K562 (cell line): ENCODE measurements at regions not wholly inside any gene's neighbourhood (a gene's known extent, or its start where the extent isn't known, plus 50 kb on each side); places are given as distances from the start of the nearest gene placed in this dataset.

Experiments
- ATAC-seq: fragments of 200-7000 bp; cut with Tn5 transposase; 3 replicates; pipeline ENCODE4 v1.9.1; 2020; ENCODE audit warnings: moderate library complexity
- BruUV-seq: library from RNA; stranded (reverse); fragments of 400-500 nt; replicated peaks from 2 replicates; lab custom pipeline; 2021; lab: Mats Ljungman, UMichigan
- CTCF ChIA-PET: fragments of 300-600 bp; formaldehyde crosslinking; extraction: SDS; loops from one replicate; lab custom pipeline; 2021; ENCODE audit warnings: low intra/inter-chr PET ratio; lab: Yijun Ruan, JAX
- POLR2A ChIA-PET: fragments of 300-600, 350-650 bp; sonication (Branson Sonifier 250); formaldehyde crosslinking; extraction: SDS; loops from one replicate; lab custom pipeline; 2021; ENCODE audit warnings: antibody characterized with exemption, inconsistent platforms; lab: Yijun Ruan, JAX
- DNase-seq, 4 experiments: peaks; one replicate each; pipeline versions ENCODE4 v3.0.0 to v3.0.0-alpha.2; 2011 to 2018; ENCODE audit warnings: low spot score in 3 of 4, mixed read lengths in 3 of 4; ENCODE audit errors: extremely low read depth in 1 of 4
- FAIRE-seq: peaks from 2 replicates; lab custom pipeline; 2011; peaks lifted over from hg19 to GRCh38; lab: Jason Lieb, UNC
- H2AFZ ChIP-seq: 2 replicates; pipeline ENCODE4 v1.6.0; 2011; ENCODE audit warnings: low read depth, low read length, control low read depth, inconsistent platforms
- H3K27ac ChIP-seq: fragments of 200-600 bp; 3 replicates; pipeline ENCODE4 v1.8.0; 2011; ENCODE audit warnings: low read depth, mild to moderate bottlenecking, control low read depth, inconsistent platforms, low read length, moderate library complexity, mixed read lengths; ENCODE audit errors: extremely low read depth
- H3K27me3 ChIP-seq, 2 experiments: fragments of 300-600 bp in 1 of 2; 2 replicates in 1 of 2; 3 replicates in 1 of 2; pipeline versions ENCODE4 v1.6.0 to v1.8.0; 2011; ENCODE audit warnings: inconsistent platforms in 2 of 2, low read length in 2 of 2, mild to moderate bottlenecking in 1 of 2, mixed read lengths in 1 of 2, moderate library complexity in 1 of 2; ENCODE audit not compliant: control insufficient read depth in 2 of 2, insufficient read depth in 2 of 2
- H3K36me3 ChIP-seq: fragments of 300-600 bp; 3 replicates; pipeline ENCODE4 v1.8.0; 2011; ENCODE audit warnings: mild to moderate bottlenecking, low read length, inconsistent platforms; ENCODE audit not compliant: control insufficient read depth, insufficient read depth
- H3K4me1 ChIP-seq, 2 experiments: fragments of 200-600 bp in 1 of 2; replicated peaks in 1 of 2; 2 replicates in 1 of 2; 3 replicates in 1 of 2; pipeline versions ENCODE4 v1.5.1 to v1.8.0; 2011; ENCODE audit warnings: inconsistent platforms in 2 of 2, low read length in 2 of 2, mild to moderate bottlenecking in 1 of 2, mixed read lengths in 1 of 2, moderate library complexity in 1 of 2; ENCODE audit not compliant: control insufficient read depth in 2 of 2, insufficient read depth in 2 of 2
- H3K4me2 ChIP-seq: 2 replicates; pipeline ENCODE4 v1.6.1; 2011; ENCODE audit warnings: low read length, control low read depth, inconsistent platforms, mixed read lengths; ENCODE audit not compliant: insufficient read depth
- H3K4me3 ChIP-seq: fragments of 200-600 bp; sonication (generic), shearing (Covaris generic); 2 replicates; pipeline ENCODE4 v1.5.1; 2016; ENCODE audit warnings: control low read depth, inconsistent platforms
- H3K79me2 ChIP-seq: fragments of 200-600 bp; 3 replicates; pipeline ENCODE4 v1.8.0; 2011; ENCODE audit warnings: low read length, inconsistent platforms; ENCODE audit not compliant: control insufficient read depth, insufficient read depth
- H3K9ac ChIP-seq, 2 experiments: 2 replicates each; pipeline versions ENCODE4 v1.6.0 to v1.6.1; 2011; ENCODE audit warnings: low read depth in 2 of 2, low read length in 2 of 2, control low read depth in 1 of 2, inconsistent platforms in 1 of 2, mild to moderate bottlenecking in 1 of 2, mixed read lengths in 1 of 2; ENCODE audit not compliant: insufficient read depth in 1 of 2
- H3K9me1 ChIP-seq: one replicate; pipeline ENCODE4 v1.6.0; 2011; ENCODE audit warnings: inconsistent platforms, mild to moderate bottlenecking, low read length, moderate library complexity; ENCODE audit not compliant: control insufficient read depth, insufficient read depth
- H3K9me3 ChIP-seq: replicated peaks from 2 replicates; pipeline ENCODE4 v1.5.1; 2011; ENCODE audit warnings: low read depth, low read length, inconsistent platforms; ENCODE audit not compliant: control insufficient read depth, insufficient read depth
- H4K20me1 ChIP-seq: replicated peaks from 2 replicates; pipeline ENCODE4 v1.6.1; 2011; ENCODE audit warnings: low read length, inconsistent platforms, mixed read lengths; ENCODE audit not compliant: control insufficient read depth, insufficient read depth
- CHD4 ChIP-seq: fragments of 200-600 bp; sonication (generic); IDR thresholded peaks from 3 replicates; pipeline ENCODE4 v1.6.1; 2012; ENCODE audit warnings: low read depth, mild to moderate bottlenecking, mixed read lengths, low read length, inconsistent platforms; ENCODE audit not compliant: insufficient read depth, insufficient replicate concordance, poor library complexity, severe bottlenecking
- DMBX1 ChIP-seq: fragments of 250-450 bp; sonication (Bioruptor Pico); IDR thresholded peaks from 2 replicates; pipeline ENCODE4 v1.8.0; 2022; ENCODE audit warnings: inconsistent platforms, mild to moderate bottlenecking, moderate library complexity, borderline replicate concordance
- DPF2 ChIP-seq: fragments of 450-650 bp; IDR thresholded peaks from 2 replicates; pipeline ENCODE4 v1.6.1; 2016
- ETV1 ChIP-seq: fragments of 450-650 bp; conservative IDR thresholded peaks from 2 replicates; pipeline ENCODE4 v1.6.1; 2016; ENCODE audit warnings: missing genetic modification characterization, control low read depth, low read depth, missing compliant biosample characterization
- ETV5 ChIP-seq: sonication (generic); formaldehyde crosslinking; IDR thresholded peaks from 2 replicates; pipeline ENCODE4 v1.4.0; 2020; ENCODE audit warnings: low read depth, mild to moderate bottlenecking, missing genetic modification reagents
- GTF2E2 ChIP-seq: fragments of 200-800 bp; sonication (Bioruptor generic); IDR thresholded peaks from 2 replicates; pipeline ENCODE4 v1.6.1; 2016; ENCODE audit warnings: missing genetic modification characterization, missing compliant biosample characterization
- HCFC1 ChIP-seq: IDR thresholded peaks from 2 replicates; pipeline ENCODE4 v1.6.1; 2012; ENCODE audit warnings: low read depth, low read length, improper control_type of control experiment
- HMGN3 ChIP-seq: IDR thresholded peaks from 2 replicates; pipeline ENCODE4 v1.6.1; 2011; ENCODE audit warnings: borderline replicate concordance, low read depth, mild to moderate bottlenecking, mixed read lengths, low read length; ENCODE audit not compliant: insufficient read length; ENCODE audit errors: extremely low read depth
- HNRNPLL ChIP-seq: fragments of 200-400 bp; formaldehyde crosslinking; IDR thresholded peaks from 2 replicates; pipeline ENCODE4 v1.6.1; 2017; ENCODE audit warnings: low read length, low read depth, mild to moderate bottlenecking; ENCODE audit not compliant: poor library complexity, severe bottlenecking
- KLF16 ChIP-seq: IDR thresholded peaks from 2 replicates; pipeline ENCODE4 v1.6.1; 2016; ENCODE audit warnings: antibody characterized with exemption
- PHTF2 ChIP-seq: fragments of 250-450 bp; sonication (Bioruptor Pico); IDR thresholded peaks from 2 replicates; pipeline ENCODE4 v1.5.0; 2021; ENCODE audit warnings: mild to moderate bottlenecking
- PML ChIP-seq: IDR thresholded peaks from 2 replicates; pipeline ENCODE4 v1.6.1; 2012; ENCODE audit warnings: low read length, inconsistent platforms
- RFX7 ChIP-seq: fragments of 250-450 bp; sonication (Bioruptor Pico); IDR thresholded peaks from 2 replicates; pipeline ENCODE4 v1.5.1; 2021; ENCODE audit warnings: mild to moderate bottlenecking
- SMARCA5 ChIP-seq: fragments of 450-650 bp; IDR thresholded peaks from 2 replicates; pipeline ENCODE4 v1.6.1; 2016
- ZC3H11A ChIP-seq: IDR thresholded peaks from 2 replicates; pipeline ENCODE4 v1.6.1; 2012; ENCODE audit warnings: low read depth, low read length, improper control_type of control experiment
- ZNF174 ChIP-seq: fragments of 250-450 bp; sonication (Bioruptor Pico); IDR thresholded peaks from 2 replicates; pipeline ENCODE4 v1.4.0; 2020; ENCODE audit warnings: mild to moderate bottlenecking
- WGBS: fragments of 100-300 bp; shearing (Covaris generic); methylation state at CpG from one replicate; pipeline ENCODE4 v1.1.6; 2016; ENCODE audit warnings: low coverage, mixed read lengths; ENCODE audit not compliant: insufficient coverage; ENCODE audit errors: missing lambda C conversion rate; 5-methylcytosine and 5-hydroxymethylcytosine counted together
- in situ Hi-C: fragments of 300-500 bp; cut with MboI; formaldehyde crosslinking; loops from 4 replicates; pipeline ENCODE4 v1.15.0; 2018; ENCODE audit warnings: inconsistent platforms, mixed read lengths
- intact Hi-C: fragments of 100-400 bp; cut with micrococcal nuclease; formaldehyde crosslinking; loops from 2 replicates; pipeline ENCODE4 v1.14.2; 2022
- TF ChIP-seq, protein P1 (sequence below): sonication (generic); formaldehyde crosslinking; IDR thresholded peaks from 2 replicates; pipeline ENCODE4 v1.8.0; 2022; ENCODE audit warnings: mild to moderate bottlenecking, missing genetic modification reagents
- TF ChIP-seq, protein P2 (sequence below): fragments of 250-450 bp; sonication (Bioruptor Pico); IDR thresholded peaks from 2 replicates; pipeline ENCODE4 v1.4.0; 2020; ENCODE audit warnings: mild to moderate bottlenecking
- TF ChIP-seq, protein P3 (sequence below): fragments of 250-450 bp; sonication (Bioruptor Pico); IDR thresholded peaks from 2 replicates; pipeline ENCODE4 v1.5.0; 2020; ENCODE audit warnings: mild to moderate bottlenecking, borderline replicate concordance

DNA sequence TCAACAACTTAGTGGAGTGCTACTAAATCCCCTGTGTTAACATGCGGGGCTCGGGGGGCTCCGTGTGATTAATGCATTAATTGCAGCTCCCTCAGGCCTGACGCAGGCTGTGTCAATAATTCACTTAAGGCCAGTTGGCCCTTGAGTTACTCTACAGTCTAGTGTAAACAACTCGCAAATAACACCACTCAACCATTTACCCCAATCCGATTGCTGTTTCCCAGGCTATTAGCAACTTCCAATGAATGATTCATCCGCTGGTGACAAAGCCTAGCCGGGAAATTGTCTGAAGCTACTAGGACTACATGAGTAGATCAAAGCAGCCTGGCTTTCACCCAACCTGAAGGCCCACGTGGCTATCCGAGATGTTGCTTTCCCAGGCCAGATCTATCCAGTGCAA lies 121.3 kb upstream of the SOX14 start (continued):
- no peak for TF ChIP-seq GTF2E2 (tag)
- TF ChIP-seq, protein P1, sequence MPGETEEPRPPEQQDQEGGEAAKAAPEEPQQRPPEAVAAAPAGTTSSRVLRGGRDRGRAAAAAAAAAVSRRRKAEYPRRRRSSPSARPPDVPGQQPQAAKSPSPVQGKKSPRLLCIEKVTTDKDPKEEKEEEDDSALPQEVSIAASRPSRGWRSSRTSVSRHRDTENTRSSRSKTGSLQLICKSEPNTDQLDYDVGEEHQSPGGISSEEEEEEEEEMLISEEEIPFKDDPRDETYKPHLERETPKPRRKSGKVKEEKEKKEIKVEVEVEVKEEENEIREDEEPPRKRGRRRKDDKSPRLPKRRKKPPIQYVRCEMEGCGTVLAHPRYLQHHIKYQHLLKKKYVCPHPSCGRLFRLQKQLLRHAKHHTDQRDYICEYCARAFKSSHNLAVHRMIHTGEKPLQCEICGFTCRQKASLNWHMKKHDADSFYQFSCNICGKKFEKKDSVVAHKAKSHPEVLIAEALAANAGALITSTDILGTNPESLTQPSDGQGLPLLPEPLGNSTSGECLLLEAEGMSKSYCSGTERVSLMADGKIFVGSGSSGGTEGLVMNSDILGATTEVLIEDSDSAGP (CRISPR knock-in tag): no peak
- no peak for TF ChIP-seq RFX7 (CRISPR knock-in tag)
- no peak for TF ChIP-seq DPF2

DNA sequence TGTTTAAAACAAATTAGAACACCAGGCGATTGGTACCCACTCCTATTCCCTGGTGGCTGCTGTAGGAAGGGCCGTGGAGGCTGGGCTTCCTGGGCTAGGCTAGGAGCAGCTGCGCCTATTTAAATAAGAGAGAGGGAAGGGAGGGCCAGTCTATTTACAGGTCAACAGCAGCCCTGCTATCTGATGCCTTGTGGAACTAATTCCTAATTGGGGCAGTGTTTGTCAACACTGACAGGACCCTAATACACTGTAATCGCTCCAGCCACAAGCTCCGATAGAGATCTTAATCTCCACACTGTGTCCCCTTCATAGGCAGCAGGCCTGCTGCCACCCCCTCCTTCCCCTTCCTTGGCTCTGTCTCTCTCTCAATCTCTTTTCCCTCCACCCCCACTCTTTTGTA lies 116.9 kb upstream of the SOX14 start:
- Histone ChIP-seq H3K4me3 (no peak overlapping the region), H3K9me1 (no peaks in the 10 kb centered on the region), H3K36me3 (no peaks in the 10 kb centered on the region), H2AFZ (no peak overlapping the region), H3K4me1 (no peaks in the 10 kb centered on the region), H3K79me2 (no peaks in the 10 kb centered on the region), H4K20me1 (no peaks in the 10 kb centered on the region), H3K27me3 (no peaks in the 10 kb centered on the region), H3K9me3 (no peaks in the 10 kb centered on the region), H3K9ac (no peak overlapping the region), H3K27ac (no peak overlapping the region), H3K4me2 (no peak overlapping the region)
- no TSS peak for BruUV-seq
- WGBS: 0% methylated on average over 4 of the region's 5 CpGs
- POLR2A ChIA-PET: no interaction called here
- ATAC-seq (no peak), FAIRE-seq (no peak), DNase-seq (no peak)
- CTCF ChIA-PET: interaction anchor here (0.6 kb wide), 1 partner anchor 16 kb away, joined by 3 read pairs; no protein-coding TSS in a partner anchor
- intact Hi-C loops: no loop called here
- in situ Hi-C loops: no loop called here
- TF ChIP-seq ETV1 (tag): no peak
- no peak for TF ChIP-seq CHD4
- TF ChIP-seq PHTF2: no peak
- TF ChIP-seq ZNF174 (CRISPR knock-in tag): no peak
- TF ChIP-seq, protein P2, sequence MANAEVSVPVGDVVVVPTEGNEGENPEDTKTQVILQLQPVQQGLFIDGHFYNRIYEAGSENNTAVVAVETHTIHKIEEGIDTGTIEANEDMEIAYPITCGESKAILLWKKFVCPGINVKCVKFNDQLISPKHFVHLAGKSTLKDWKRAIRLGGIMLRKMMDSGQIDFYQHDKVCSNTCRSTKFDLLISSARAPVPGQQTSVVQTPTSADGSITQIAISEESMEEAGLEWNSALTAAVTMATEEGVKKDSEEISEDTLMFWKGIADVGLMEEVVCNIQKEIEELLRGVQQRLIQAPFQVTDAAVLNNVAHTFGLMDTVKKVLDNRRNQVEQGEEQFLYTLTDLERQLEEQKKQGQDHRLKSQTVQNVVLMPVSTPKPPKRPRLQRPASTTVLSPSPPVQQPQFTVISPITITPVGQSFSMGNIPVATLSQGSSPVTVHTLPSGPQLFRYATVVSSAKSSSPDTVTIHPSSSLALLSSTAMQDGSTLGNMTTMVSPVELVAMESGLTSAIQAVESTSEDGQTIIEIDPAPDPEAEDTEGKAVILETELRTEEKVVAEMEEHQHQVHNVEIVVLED (CRISPR knock-in tag): no peak
- no peak for TF ChIP-seq HNRNPLL
- no peak for TF ChIP-seq ZC3H11A
- no peak for TF ChIP-seq DMBX1 (CRISPR knock-in tag)
- TF ChIP-seq HCFC1: no peak
- TF ChIP-seq SMARCA5: no peak
- TF ChIP-seq PML: no peak
- TF ChIP-seq, protein P3, sequence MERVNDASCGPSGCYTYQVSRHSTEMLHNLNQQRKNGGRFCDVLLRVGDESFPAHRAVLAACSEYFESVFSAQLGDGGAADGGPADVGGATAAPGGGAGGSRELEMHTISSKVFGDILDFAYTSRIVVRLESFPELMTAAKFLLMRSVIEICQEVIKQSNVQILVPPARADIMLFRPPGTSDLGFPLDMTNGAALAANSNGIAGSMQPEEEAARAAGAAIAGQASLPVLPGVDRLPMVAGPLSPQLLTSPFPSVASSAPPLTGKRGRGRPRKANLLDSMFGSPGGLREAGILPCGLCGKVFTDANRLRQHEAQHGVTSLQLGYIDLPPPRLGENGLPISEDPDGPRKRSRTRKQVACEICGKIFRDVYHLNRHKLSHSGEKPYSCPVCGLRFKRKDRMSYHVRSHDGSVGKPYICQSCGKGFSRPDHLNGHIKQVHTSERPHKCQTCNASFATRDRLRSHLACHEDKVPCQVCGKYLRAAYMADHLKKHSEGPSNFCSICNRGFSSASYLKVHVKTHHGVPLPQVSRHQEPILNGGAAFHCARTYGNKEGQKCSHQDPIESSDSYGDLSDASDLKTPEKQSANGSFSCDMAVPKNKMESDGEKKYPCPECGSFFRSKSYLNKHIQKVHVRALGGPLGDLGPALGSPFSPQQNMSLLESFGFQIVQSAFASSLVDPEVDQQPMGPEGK (CRISPR knock-in tag): no peak
- TF ChIP-seq HMGN3: no peak
- no peak for TF ChIP-seq KLF16
- no peak for TF ChIP-seq ETV5 (CRISPR knock-in tag)
